H9 (cell line): ENCODE measurements at regions not wholly inside any gene's neighbourhood (a gene's known extent, or its start where the extent isn't known, plus 50 kb on each side); places are given as distances from the start of the nearest gene placed in this dataset.

Experiments used
- DNase-seq: peaks from one replicate; pipeline ENCODE4 v3.0.0-alpha.2; 2017
- H2AFZ ChIP-seq: one replicate; pipeline ENCODE4 v1.6.1; 2013; ENCODE audit warnings: mild to moderate bottlenecking, low read length, control low read depth, moderate library complexity
- H2AK5ac ChIP-seq: 2 replicates; pipeline ENCODE4 v1.6.1; 2013; ENCODE audit warnings: low read length, control low read depth, mixed read lengths; ENCODE audit not compliant: insufficient read length
- H2BK120ac ChIP-seq: one replicate; pipeline ENCODE4 v1.6.1; 2013; ENCODE audit warnings: low read depth, mild to moderate bottlenecking, low read length, control low read depth, inconsistent platforms; ENCODE audit not compliant: poor library complexity, severe bottlenecking
- H2BK12ac ChIP-seq: 2 replicates; pipeline ENCODE4 v1.6.1; 2013; ENCODE audit warnings: low read length, control low read depth, mixed read lengths, low read depth; ENCODE audit not compliant: insufficient read length
- H2BK15ac ChIP-seq: 2 replicates; pipeline ENCODE4 v1.6.1; 2013; ENCODE audit warnings: low read depth, low read length, control low read depth
- H2BK20ac ChIP-seq: one replicate; pipeline ENCODE4 v1.6.1; 2013; ENCODE audit warnings: low read depth, mild to moderate bottlenecking, low read length, control low read depth, inconsistent platforms; ENCODE audit not compliant: poor library complexity, severe bottlenecking
- H2BK5ac ChIP-seq: 2 replicates; pipeline ENCODE4 v1.6.1; 2013; ENCODE audit warnings: low read length, control low read depth, mixed read lengths; ENCODE audit not compliant: insufficient read length
- H3K14ac ChIP-seq: 2 replicates; pipeline ENCODE4 v1.6.1; 2013; ENCODE audit warnings: low read length, control low read depth; ENCODE audit not compliant: insufficient read depth
- H3K18ac ChIP-seq: 2 replicates; pipeline ENCODE4 v1.6.1; 2013; ENCODE audit warnings: low read depth, mild to moderate bottlenecking, mixed read lengths, low read length, control low read depth; ENCODE audit not compliant: insufficient read length
- H3K23ac ChIP-seq: 2 replicates; pipeline ENCODE4 v1.6.1; 2013; ENCODE audit warnings: low read length, control low read depth, mixed read lengths, low read depth; ENCODE audit not compliant: insufficient read length
- H3K23me2 ChIP-seq: 2 replicates; pipeline ENCODE4 v1.6.1; 2013; ENCODE audit warnings: low read depth, mild to moderate bottlenecking, mixed read lengths, low read length, control low read depth; ENCODE audit not compliant: insufficient read length, poor library complexity, severe bottlenecking
- H3K27ac ChIP-seq: 2 replicates; pipeline ENCODE4 v1.5.1; 2013; ENCODE audit warnings: low read length, control low read depth, mixed read lengths, low read depth; ENCODE audit not compliant: insufficient read length
- H3K27me3 ChIP-seq: 2 replicates; pipeline ENCODE4 v1.6.1; 2013; ENCODE audit warnings: low read length, control low read depth, inconsistent platforms; ENCODE audit not compliant: insufficient read depth
- H3K4ac ChIP-seq: 2 replicates; pipeline ENCODE4 v1.6.1; 2013; ENCODE audit warnings: low read depth, mild to moderate bottlenecking, control low read depth, inconsistent platforms, low read length, moderate library complexity
- H3K4me1 ChIP-seq: 2 replicates; pipeline ENCODE4 v1.6.1; 2013; ENCODE audit warnings: low read length, control low read depth, inconsistent platforms; ENCODE audit not compliant: insufficient read depth
- H3K4me2 ChIP-seq: 2 replicates; pipeline ENCODE4 v1.6.1; 2013; ENCODE audit warnings: low read length, control low read depth, mixed read lengths; ENCODE audit not compliant: insufficient read length, insufficient read depth
- H3K56ac ChIP-seq: 2 replicates; pipeline ENCODE4 v1.6.1; 2013; ENCODE audit warnings: low read depth, mild to moderate bottlenecking, mixed read lengths, low read length, control low read depth; ENCODE audit not compliant: insufficient read length
- H3K79me1 ChIP-seq: 2 replicates; pipeline ENCODE4 v1.6.1; 2013; ENCODE audit warnings: low read depth, mild to moderate bottlenecking, moderate library complexity, low read length, control low read depth, inconsistent platforms; ENCODE audit not compliant: insufficient read depth, poor library complexity, severe bottlenecking
- H3K79me2 ChIP-seq: 2 replicates; pipeline ENCODE4 v1.6.1; 2013; ENCODE audit warnings: low read length, control low read depth, inconsistent platforms; ENCODE audit not compliant: insufficient read depth
- H3K9ac ChIP-seq: 2 replicates; pipeline ENCODE4 v1.6.1; 2013; ENCODE audit warnings: low read length, control low read depth, mixed read lengths; ENCODE audit not compliant: insufficient read length; ENCODE audit errors: extremely low read depth
- H3K9me3 ChIP-seq: one replicate; pipeline ENCODE4 v1.6.1; 2013; ENCODE audit warnings: low read depth, low read length, inconsistent platforms; ENCODE audit not compliant: control insufficient read depth
- H3T11ph ChIP-seq: one replicate; pipeline ENCODE4 v1.6.1; 2013; ENCODE audit warnings: mild to moderate bottlenecking, low read length, control low read depth, inconsistent platforms
- H4K20me1 ChIP-seq: one replicate; pipeline ENCODE4 v1.6.1; 2013; ENCODE audit not compliant: control insufficient read depth, insufficient read length, insufficient read depth
- H4K5ac ChIP-seq: 2 replicates; pipeline ENCODE4 v1.6.1; 2013; ENCODE audit warnings: low read depth, mild to moderate bottlenecking, mixed read lengths, low read length, control low read depth; ENCODE audit not compliant: insufficient read length
- H4K8ac ChIP-seq: replicated peaks from 2 replicates; pipeline ENCODE4 v1.6.1; 2013; ENCODE audit warnings: low read length, control low read depth, mixed read lengths, low read depth; ENCODE audit not compliant: insufficient read length
- H4K91ac ChIP-seq: 2 replicates; pipeline ENCODE4 v1.6.1; 2013; ENCODE audit warnings: low read depth, mild to moderate bottlenecking, moderate library complexity, mixed read lengths, low read length, control low read depth; ENCODE audit not compliant: insufficient read length
- H3K27ac Mint-ChIP-seq, 3 experiments: 2 replicates in 2 of 3; 3 replicates in 1 of 3; pipeline ENCODE4 v1.8.0; 2020 to 2021; ENCODE audit warnings: mixed read lengths in 3 of 3, mild to moderate bottlenecking in 1 of 3, moderate library complexity in 1 of 3
- H3K27me3 Mint-ChIP-seq: 2 replicates; pipeline ENCODE4 v1.8.0; 2021; ENCODE audit warnings: low read depth, mild to moderate bottlenecking, moderate library complexity, mixed read lengths
- H3K36me3 Mint-ChIP-seq, 3 experiments: 2 replicates in 2 of 3; 3 replicates in 1 of 3; pipeline ENCODE4 v1.8.0; 2020 to 2021; ENCODE audit warnings: low read depth in 3 of 3, mixed read lengths in 3 of 3; ENCODE audit not compliant: insufficient read depth in 1 of 3
- H3K4me1 Mint-ChIP-seq, 2 experiments: 2 replicates each; pipeline ENCODE4 v1.8.0; 2020; ENCODE audit warnings: mixed read lengths in 2 of 2
- H3K4me3 Mint-ChIP-seq, 2 experiments: 2 replicates in 1 of 2; 3 replicates in 1 of 2; pipeline ENCODE4 v1.8.0; 2020 to 2021; ENCODE audit warnings: mild to moderate bottlenecking in 2 of 2, mixed read lengths in 2 of 2, moderate library complexity in 1 of 2
- H3K9me3 Mint-ChIP-seq, 2 experiments: 2 replicates in 1 of 2; 3 replicates in 1 of 2; pipeline ENCODE4 v1.8.0; 2020; ENCODE audit warnings: mild to moderate bottlenecking in 2 of 2, mixed read lengths in 2 of 2, moderate library complexity in 1 of 2
- WGBS: extraction: QIAGEN DNeasy Blood & Tissue Kit; methylation state at CpG from one replicate; pipeline ENCODE4 v1.1.7; 2013; ENCODE audit warnings: missing lambda C conversion rate, low lambda C conversion rate, mixed read lengths; ENCODE audit not compliant: insufficient read length; ENCODE audit errors: extremely low coverage; 5-methylcytosine and 5-hydroxymethylcytosine counted together
- TF ChIP-seq, protein P1 (sequence below): fragments of 200-600 bp; sonication (generic); conservative IDR thresholded peaks from 3 replicates; pipeline ENCODE4 v1.8.0; 2021; ENCODE audit warnings: antibody characterized with exemption, mild to moderate bottlenecking

- no peak overlapping the region for H2BK5ac ChIP-seq
- TF ChIP-seq, protein P1, sequence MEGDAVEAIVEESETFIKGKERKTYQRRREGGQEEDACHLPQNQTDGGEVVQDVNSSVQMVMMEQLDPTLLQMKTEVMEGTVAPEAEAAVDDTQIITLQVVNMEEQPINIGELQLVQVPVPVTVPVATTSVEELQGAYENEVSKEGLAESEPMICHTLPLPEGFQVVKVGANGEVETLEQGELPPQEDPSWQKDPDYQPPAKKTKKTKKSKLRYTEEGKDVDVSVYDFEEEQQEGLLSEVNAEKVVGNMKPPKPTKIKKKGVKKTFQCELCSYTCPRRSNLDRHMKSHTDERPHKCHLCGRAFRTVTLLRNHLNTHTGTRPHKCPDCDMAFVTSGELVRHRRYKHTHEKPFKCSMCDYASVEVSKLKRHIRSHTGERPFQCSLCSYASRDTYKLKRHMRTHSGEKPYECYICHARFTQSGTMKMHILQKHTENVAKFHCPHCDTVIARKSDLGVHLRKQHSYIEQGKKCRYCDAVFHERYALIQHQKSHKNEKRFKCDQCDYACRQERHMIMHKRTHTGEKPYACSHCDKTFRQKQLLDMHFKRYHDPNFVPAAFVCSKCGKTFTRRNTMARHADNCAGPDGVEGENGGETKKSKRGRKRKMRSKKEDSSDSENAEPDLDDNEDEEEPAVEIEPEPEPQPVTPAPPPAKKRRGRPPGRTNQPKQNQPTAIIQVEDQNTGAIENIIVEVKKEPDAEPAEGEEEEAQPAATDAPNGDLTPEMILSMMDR: no peak
- H3K27me3 ChIP-seq: no peaks in the 10 kb centered on the region
- no peak overlapping the region for H2AFZ ChIP-seq
- H3K23ac ChIP-seq: no peak overlapping the region
- Mint-ChIP-seq H3K27me3 (no peaks in the 10 kb centered on the region), H3K9me3 (no peaks in the 10 kb centered on the region), H3K36me3 (no peaks in the 10 kb centered on the region), H3K4me1 (no peaks in the 10 kb centered on the region), H3K4me3 (no peak overlapping the region), H3K27ac (no peak overlapping the region)
- H2AK5ac ChIP-seq: no peak overlapping the region
- no peaks in the 10 kb centered on the region for H3K4me1 ChIP-seq
- H3K79me1 ChIP-seq: no peaks in the 10 kb centered on the region
- no peaks in the 10 kb centered on the region for H3K23me2 ChIP-seq
- no peak overlapping the region for H3K27ac ChIP-seq
- H3K79me2 ChIP-seq: no peaks in the 10 kb centered on the region
- no peak overlapping the region for H3K4me2 ChIP-seq
- no peak overlapping the region for H4K91ac ChIP-seq
- H4K8ac ChIP-seq: no peak overlapping the region
- H2BK20ac ChIP-seq: no peak overlapping the region
- H3K14ac ChIP-seq: no peak overlapping the region
- no peaks in the 10 kb centered on the region for H4K20me1 ChIP-seq
- no peak overlapping the region for H2BK15ac ChIP-seq
- no peak overlapping the region for H3K9ac ChIP-seq
- H3K4ac ChIP-seq: no peak overlapping the region
- WGBS: no CpG with 5 or more reads among the region's 1 CpG
- no peak overlapping the region for H3K18ac ChIP-seq
- DNase-seq: no peak
- H4K5ac ChIP-seq: no peak overlapping the region
- no peak overlapping the region for H3K56ac ChIP-seq
- H2BK120ac ChIP-seq: no peak overlapping the region
- H3K9me3 ChIP-seq: no peaks in the 10 kb centered on the region
- H2BK12ac ChIP-seq: no peak overlapping the region
- H3T11ph ChIP-seq: no peak overlapping the region
These were observed 651.2 kb upstream of the MIR17HG start for GRCh38 chr13:90696254-90696653.
